IMR-90 (cell line): ENCODE measurements at regions not wholly inside any gene's neighbourhood (a gene's known extent, or its start where the extent isn't known, plus 50 kb on each side); places are given as distances from the start of the nearest gene placed in this dataset.

Experiments
- BHLHE40 ChIP-seq: fragments of 150-350 bp; IDR thresholded peaks from 2 replicates; pipeline ENCODE4 v1.6.1; 2016; ENCODE audit warnings: mild to moderate bottlenecking, low read depth, low read length
- CEBPB ChIP-seq: IDR thresholded peaks from 2 replicates; pipeline ENCODE4 v1.6.1; 2012; ENCODE audit warnings: low read depth, low read length, improper control_type of control experiment
- CTCF ChIP-seq: conservative IDR thresholded peaks from 2 replicates; pipeline ENCODE4 v1.5.1; 2012; ENCODE audit warnings: mild to moderate bottlenecking, low read depth, low read length, improper control_type of control experiment
- FOS ChIP-seq: fragments of 150-350 bp; IDR thresholded peaks from 2 replicates; pipeline ENCODE4 v1.6.1; 2016; ENCODE audit warnings: low read depth, low read length
- MAFK ChIP-seq: IDR thresholded peaks from 2 replicates; pipeline ENCODE4 v1.6.1; 2012; ENCODE audit warnings: low read depth, low read length, improper control_type of control experiment
- MAZ ChIP-seq: IDR thresholded peaks from 2 replicates; pipeline ENCODE4 v1.6.1; 2012; ENCODE audit warnings: low read depth, mild to moderate bottlenecking, low read length, improper control_type of control experiment, moderate library complexity, borderline replicate concordance
- MXI1 ChIP-seq: IDR thresholded peaks from 2 replicates; pipeline ENCODE4 v1.6.1; 2012; ENCODE audit warnings: low read depth, mild to moderate bottlenecking, low read length, moderate library complexity, borderline replicate concordance
- NFE2L2 ChIP-seq: fragments of 150-350 bp; IDR thresholded peaks from 2 replicates; pipeline ENCODE4 v1.6.1; 2016; ENCODE audit warnings: low read depth, mild to moderate bottlenecking, low read length
- POLR2A ChIP-seq: IDR thresholded peaks from 2 replicates; pipeline ENCODE4 v1.6.1; 2012; ENCODE audit warnings: mild to moderate bottlenecking, low read depth, low read length
- RAD21 ChIP-seq: IDR thresholded peaks from 2 replicates; pipeline ENCODE4 v1.6.1; 2012; ENCODE audit warnings: low read length, improper control_type of control experiment
- RCOR1 ChIP-seq: IDR thresholded peaks from 2 replicates; pipeline ENCODE4 v1.6.1; 2012; ENCODE audit warnings: mild to moderate bottlenecking, low read length, improper control_type of control experiment; ENCODE audit not compliant: insufficient replicate concordance
- RFX5 ChIP-seq: IDR thresholded peaks from 2 replicates; pipeline ENCODE4 v1.8.0; 2012; ENCODE audit warnings: low read depth, mild to moderate bottlenecking, low read length, moderate library complexity
- SMC3 ChIP-seq: fragments of 150-350 bp; IDR thresholded peaks from 2 replicates; pipeline ENCODE4 v1.6.1; 2016; ENCODE audit warnings: low read depth, mild to moderate bottlenecking, antibody characterized with exemption, low read length, moderate library complexity
- USF2 ChIP-seq: fragments of 150-350 bp; IDR thresholded peaks from 2 replicates; pipeline ENCODE4 v1.6.1; 2017; ENCODE audit warnings: mild to moderate bottlenecking, antibody characterized with exemption, low read length, low read depth

- TF ChIP-seq CTCF (no peak), RFX5 (no peak), POLR2A (no peak), BHLHE40 (no peak), CEBPB (no peak), MXI1 (no peak), USF2 (no peak), RAD21 (no peak), SMC3 (no peak), RCOR1 (no peak), MAFK (no peak), MAZ (no peak), NFE2L2 (no peak), FOS (no peak)
Observed at GRCh38 chr11:41612415-41612814, 153.0 kb upstream of the LRRC4C start.
